IMR-90 (cell line): ENCODE measurements at regions not wholly inside any gene's neighbourhood (a gene's known extent, or its start where the extent isn't known, plus 50 kb on each side); places are given as distances from the start of the nearest gene placed in this dataset.

Experiments
- ATAC-seq: fragments of 200-7000 bp; cut with Tn5 transposase; 2 replicates; pipeline ENCODE4 v1.9.1; 2020; ENCODE audit warnings: low read depth, mild to moderate bottlenecking, moderate library complexity
- BruUV-seq: library from RNA; stranded (reverse); fragments of 400-500 nt; replicated peaks from 2 replicates; lab custom pipeline; 2021; lab: Mats Ljungman, UMichigan
- CTCF ChIA-PET: fragments of 300-600 bp; formaldehyde crosslinking; extraction: SDS; loops from one replicate; lab custom pipeline; 2021; ENCODE audit warnings: antibody characterized with exemption; lab: Yijun Ruan, JAX
- POLR2A ChIA-PET: fragments of 300-600 bp; sonication (Branson Sonifier 250); formaldehyde crosslinking; loops from one replicate; lab custom pipeline; 2022; ENCODE audit warnings: antibody characterized with exemption; ENCODE audit not compliant: unreplicated experiment; lab: Charles Lee
- DNase-seq: peaks from one replicate; pipeline ENCODE4 v3.0.0; 2013
- H2AFZ ChIP-seq: replicated peaks from 2 replicates; pipeline ENCODE3; 2013; ENCODE audit warnings: low read length, mild to moderate bottlenecking; ENCODE audit not compliant: poor library complexity
- H2AK5ac ChIP-seq: 2 replicates; pipeline ENCODE4 v1.6.1; 2013; ENCODE audit warnings: low read depth, low read length, inconsistent platforms
- H2AK9ac ChIP-seq: replicated peaks from 2 replicates; pipeline ENCODE3; 2013; ENCODE audit warnings: mild to moderate bottlenecking, low read depth, low read length, moderate library complexity; ENCODE audit not compliant: poor library complexity
- H2BK120ac ChIP-seq: 2 replicates; pipeline ENCODE4 v1.6.1; 2013; ENCODE audit warnings: low read depth, low read length, inconsistent platforms
- H2BK15ac ChIP-seq: 3 replicates; pipeline ENCODE4 v1.6.1; 2013; ENCODE audit warnings: low read depth, low read length, inconsistent platforms
- H2BK20ac ChIP-seq: 2 replicates; pipeline ENCODE4 v1.6.1; 2013; ENCODE audit warnings: low read depth, mild to moderate bottlenecking, inconsistent platforms, low read length, moderate library complexity
- H2BK5ac ChIP-seq: 2 replicates; pipeline ENCODE4 v1.6.1; 2013; ENCODE audit warnings: mild to moderate bottlenecking, low read depth, low read length, inconsistent platforms; ENCODE audit not compliant: poor library complexity, severe bottlenecking
- H3K14ac ChIP-seq: replicated peaks from 2 replicates; pipeline ENCODE4 v1.6.1; 2013; ENCODE audit warnings: low read depth, low read length, inconsistent platforms
- H3K18ac ChIP-seq: 2 replicates; pipeline ENCODE4 v1.6.1; 2013; ENCODE audit warnings: low read depth, low read length, control low read depth
- H3K23ac ChIP-seq: 2 replicates; pipeline ENCODE4 v1.6.1; 2013; ENCODE audit warnings: low read depth, low read length, inconsistent platforms
- H3K27ac ChIP-seq: 2 replicates; pipeline ENCODE4 v1.5.1; 2013; ENCODE audit warnings: mild to moderate bottlenecking, control low read depth, low read length; ENCODE audit not compliant: insufficient read depth
- H3K27me3 ChIP-seq: 2 replicates; pipeline ENCODE4 v1.6.1; 2013; ENCODE audit warnings: low read length; ENCODE audit not compliant: control insufficient read depth, insufficient read depth
- H3K36me3 ChIP-seq: 2 replicates; pipeline ENCODE4 v1.6.1; 2013; ENCODE audit warnings: low read length, mixed read lengths; ENCODE audit not compliant: control insufficient read depth, insufficient read depth
- H3K4ac ChIP-seq: 2 replicates; pipeline ENCODE4 v1.6.1; 2013; ENCODE audit warnings: low read depth, low read length, inconsistent platforms
- H3K4me1 ChIP-seq: 2 replicates; pipeline ENCODE4 v1.6.1; 2013; ENCODE audit warnings: low read length, mixed read lengths; ENCODE audit not compliant: control insufficient read depth, insufficient read depth
- H3K4me2 ChIP-seq: 2 replicates; pipeline ENCODE4 v1.6.1; 2013; ENCODE audit warnings: low read depth, mild to moderate bottlenecking, control low read depth, low read length, moderate library complexity
- H3K4me3 ChIP-seq: 2 replicates; pipeline ENCODE4 v1.5.1; 2013; ENCODE audit warnings: low read depth, mild to moderate bottlenecking, control low read depth, low read length, moderate library complexity; ENCODE audit not compliant: insufficient read depth
- H3K56ac ChIP-seq: 2 replicates; pipeline ENCODE4 v1.6.1; 2013; ENCODE audit warnings: low read length, inconsistent platforms; ENCODE audit not compliant: insufficient read depth; ENCODE audit errors: extremely low read depth
- H3K79me1 ChIP-seq, 2 experiments: 2 replicates each; pipeline ENCODE4 v1.6.1; 2013; ENCODE audit warnings: low read length in 2 of 2, inconsistent platforms in 1 of 2, low read depth in 1 of 2
- H3K9ac ChIP-seq: 2 replicates; pipeline ENCODE4 v1.6.1; 2013; ENCODE audit warnings: low read depth, low read length, control low read depth
- H3K9me1 ChIP-seq: 2 replicates; pipeline ENCODE4 v1.6.1; 2013; ENCODE audit warnings: low read length, inconsistent platforms; ENCODE audit not compliant: insufficient read depth
- H3K9me3 ChIP-seq: 2 replicates; pipeline ENCODE4 v1.6.1; 2013; ENCODE audit warnings: low read length; ENCODE audit not compliant: control insufficient read depth, insufficient read depth
- H4K20me1 ChIP-seq: 2 replicates; pipeline ENCODE4 v1.6.1; 2013; ENCODE audit warnings: low read length, inconsistent platforms; ENCODE audit not compliant: insufficient read depth
- H4K5ac ChIP-seq: 2 replicates; pipeline ENCODE4 v1.6.1; 2013; ENCODE audit warnings: mild to moderate bottlenecking, low read depth, low read length, control low read depth
- H4K8ac ChIP-seq, 2 experiments: 2 replicates each; pipeline ENCODE4 v1.6.1; 2013; ENCODE audit warnings: low read depth in 2 of 2, low read length in 2 of 2, control low read depth in 1 of 2, inconsistent platforms in 1 of 2
- H4K91ac ChIP-seq: 2 replicates; pipeline ENCODE4 v1.6.1; 2013; ENCODE audit warnings: low read depth, low read length, inconsistent platforms; ENCODE audit not compliant: insufficient read depth
- BHLHE40 ChIP-seq: fragments of 150-350 bp; IDR thresholded peaks from 2 replicates; pipeline ENCODE4 v1.6.1; 2016; ENCODE audit warnings: mild to moderate bottlenecking, low read depth, low read length
- CHD1 ChIP-seq: IDR thresholded peaks from 2 replicates; pipeline ENCODE4 v1.6.1; 2012; ENCODE audit warnings: low read depth, low read length, improper control_type of control experiment
- FOS ChIP-seq: fragments of 150-350 bp; IDR thresholded peaks from 2 replicates; pipeline ENCODE4 v1.6.1; 2016; ENCODE audit warnings: low read depth, low read length
- MAFK ChIP-seq: IDR thresholded peaks from 2 replicates; pipeline ENCODE4 v1.6.1; 2012; ENCODE audit warnings: low read depth, low read length, improper control_type of control experiment
- MXI1 ChIP-seq: IDR thresholded peaks from 2 replicates; pipeline ENCODE4 v1.6.1; 2012; ENCODE audit warnings: low read depth, mild to moderate bottlenecking, low read length, moderate library complexity, borderline replicate concordance
- NFE2L2 ChIP-seq: fragments of 150-350 bp; IDR thresholded peaks from 2 replicates; pipeline ENCODE4 v1.6.1; 2016; ENCODE audit warnings: low read depth, mild to moderate bottlenecking, low read length
- RFX5 ChIP-seq: IDR thresholded peaks from 2 replicates; pipeline ENCODE4 v1.8.0; 2012; ENCODE audit warnings: low read depth, mild to moderate bottlenecking, low read length, moderate library complexity
- USF2 ChIP-seq: fragments of 150-350 bp; IDR thresholded peaks from 2 replicates; pipeline ENCODE4 v1.6.1; 2017; ENCODE audit warnings: mild to moderate bottlenecking, antibody characterized with exemption, low read length, low read depth
- WGBS, 2 experiments: methylation state at CpG; one replicate each; pipeline versions ENCODE4 v1.1.5 to v1.1.7; 2013; ENCODE audit warnings: missing lambda C conversion rate in 2 of 2; ENCODE audit not compliant: insufficient read length in 1 of 2; ENCODE audit errors: extremely low coverage in 2 of 2; 5-methylcytosine and 5-hydroxymethylcytosine counted together
- dilution Hi-C: fragments of 300-500 bp; cut with HindIII; formaldehyde crosslinking; loops from one replicate; pipeline ENCODE4 v1.14.3; 2018; ENCODE audit warnings: low sequenced_read_pairs; ENCODE audit not compliant: unreplicated experiment
- in situ Hi-C: fragments of 300-500 bp; cut with MboI; formaldehyde crosslinking; loops from 3 replicates; pipeline ENCODE4 v1.14.3; 2019; ENCODE audit warnings: low sequenced_read_pairs, inconsistent platforms, mixed read lengths
- intact Hi-C: fragments of 100-400 bp; cut with micrococcal nuclease; formaldehyde crosslinking; loops from 2 replicates; pipeline ENCODE4 v1.10.0; 2022
- TF ChIP-seq, protein P1 (sequence below): fragments of 150-350 bp; IDR thresholded peaks from 2 replicates; pipeline ENCODE4 v1.6.1; 2016; ENCODE audit warnings: low read depth, mild to moderate bottlenecking, low read length, moderate library complexity, borderline replicate concordance

DNA sequence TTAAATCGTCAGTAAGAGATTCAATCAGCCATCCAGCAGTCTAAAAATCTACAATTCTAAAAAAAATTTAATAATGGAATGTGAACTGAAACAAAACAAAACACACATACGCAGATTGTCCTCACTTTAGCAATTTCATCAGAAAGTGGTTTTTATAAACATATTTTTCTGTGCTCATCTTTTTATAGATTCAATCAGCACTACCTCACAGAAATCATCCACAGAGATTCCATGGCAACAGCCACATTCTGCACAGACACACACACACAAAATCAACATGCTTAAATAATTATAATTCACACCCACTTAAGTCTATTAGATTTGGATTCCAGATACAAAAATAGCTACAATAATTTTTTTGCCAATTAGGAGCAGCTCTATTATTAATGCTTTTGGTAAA lies 149.0 kb upstream of the KCNIP4 start:
- Histone ChIP-seq H3K9ac (no peak overlapping the region), H2BK120ac (no peak overlapping the region), H2BK15ac (no peak overlapping the region), H3K9me1 (no peaks in the 10 kb centered on the region), H3K4ac (no peak overlapping the region), H3K9me3 (no peaks in the 10 kb centered on the region), H2AK5ac (no peak overlapping the region), H4K8ac (no peak overlapping the region), H3K36me3 (no peaks in the 10 kb centered on the region), H2BK20ac (no peak overlapping the region), H3K27me3 (no peaks in the 10 kb centered on the region), H3K23ac (no peak overlapping the region), H3K4me1 (no peaks in the 10 kb centered on the region), H4K20me1 (no peaks in the 10 kb centered on the region), H2AK9ac (no peak overlapping the region), H4K5ac (no peak overlapping the region), H3K56ac (no peak overlapping the region), H3K14ac (no peak overlapping the region), H3K27ac (no peak overlapping the region), H2BK5ac (no peak overlapping the region), H4K91ac (no peak overlapping the region), H2AFZ (no peak overlapping the region), H3K79me1 (no peaks in the 10 kb centered on the region), H3K4me2 (no peak overlapping the region), H3K4me3 (no peak overlapping the region), H3K18ac (no peak overlapping the region)
- ATAC-seq (no peak), DNase-seq (no peak)
- BruUV-seq, result no TSS peak
- POLR2A ChIA-PET, result no interaction called here
- CTCF ChIA-PET, result interaction anchor here (0.5 kb wide), 1 partner anchor 66 kb away, joined by 3 read pairs; no protein-coding TSS in a partner anchor
- dilution Hi-C loops, result no loop called here
- WGBS, 2 experiments, result no CpG with 5 or more reads among the region's 2 CpGs
- intact Hi-C loops, result no loop called here
- in situ Hi-C loops, result no loop called here
- TF ChIP-seq MAFK (no peak), RFX5 (no peak), BHLHE40 (no peak), MXI1 (no peak), FOS (no peak), CHD1 (no peak), USF2 (no peak), NFE2L2 (no peak)
- TF ChIP-seq, protein P1, sequence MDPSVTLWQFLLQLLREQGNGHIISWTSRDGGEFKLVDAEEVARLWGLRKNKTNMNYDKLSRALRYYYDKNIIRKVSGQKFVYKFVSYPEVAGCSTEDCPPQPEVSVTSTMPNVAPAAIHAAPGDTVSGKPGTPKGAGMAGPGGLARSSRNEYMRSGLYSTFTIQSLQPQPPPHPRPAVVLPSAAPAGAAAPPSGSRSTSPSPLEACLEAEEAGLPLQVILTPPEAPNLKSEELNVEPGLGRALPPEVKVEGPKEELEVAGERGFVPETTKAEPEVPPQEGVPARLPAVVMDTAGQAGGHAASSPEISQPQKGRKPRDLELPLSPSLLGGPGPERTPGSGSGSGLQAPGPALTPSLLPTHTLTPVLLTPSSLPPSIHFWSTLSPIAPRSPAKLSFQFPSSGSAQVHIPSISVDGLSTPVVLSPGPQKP, result no peak
